SK-N-SH (cell line): ENCODE measurements at regions not wholly inside any gene's neighbourhood (a gene's known extent, or its start where the extent isn't known, plus 50 kb on each side); places are given as distances from the start of the nearest gene placed in this dataset.

Experiments
- EP300 ChIP-seq, 2 experiments: IDR thresholded peaks; 2 replicates each; pipeline versions ENCODE4 v1.4.0 to v1.6.1; 2012; ENCODE audit warnings: borderline replicate concordance in 1 of 2, low read depth in 1 of 2, low read length in 1 of 2
- GABPA ChIP-seq: IDR thresholded peaks from 2 replicates; pipeline ENCODE4 v1.4.0; 2012; ENCODE audit warnings: low read depth, mild to moderate bottlenecking
- JUND ChIP-seq: IDR thresholded peaks from 2 replicates; pipeline ENCODE4 v1.4.0; 2012
- MAX ChIP-seq: IDR thresholded peaks from 2 replicates; pipeline ENCODE4 v1.4.0; 2012; ENCODE audit warnings: low read depth
- NFIC ChIP-seq: IDR thresholded peaks from 2 replicates; pipeline ENCODE4 v1.4.0; 2012; ENCODE audit warnings: borderline replicate concordance
- POLR2AphosphoS5 ChIP-seq: IDR thresholded peaks from 2 replicates; pipeline ENCODE4 v1.6.1; 2012; ENCODE audit warnings: low read depth, low read length
- RAD21 ChIP-seq: IDR thresholded peaks from 2 replicates; pipeline ENCODE4 v1.6.1; 2012; ENCODE audit warnings: mild to moderate bottlenecking, low read length
- RFX5 ChIP-seq: IDR thresholded peaks from 2 replicates; pipeline ENCODE4 v1.6.1; 2012; ENCODE audit warnings: mild to moderate bottlenecking, improper control_type of control experiment, low read length
- SMC3 ChIP-seq: IDR thresholded peaks from 2 replicates; pipeline ENCODE4 v1.6.1; 2012; ENCODE audit warnings: low read depth, low read length, improper control_type of control experiment
- TEAD4 ChIP-seq: IDR thresholded peaks from 2 replicates; pipeline ENCODE4 v1.4.0; 2012; ENCODE audit warnings: mild to moderate bottlenecking, borderline replicate concordance; ENCODE audit not compliant: insufficient read depth
- YY1 ChIP-seq: IDR thresholded peaks from 2 replicates; pipeline ENCODE4 v1.4.0; 2012; ENCODE audit warnings: low read depth, mild to moderate bottlenecking
- TF ChIP-seq, protein P1 (sequence below): fragments of 200-600 bp; sonication (generic); IDR thresholded peaks from 2 replicates; pipeline ENCODE4 v1.6.1; 2017; ENCODE audit warnings: antibody characterized with exemption, mild to moderate bottlenecking, moderate library complexity
- TF ChIP-seq, protein P2 (sequence below): IDR thresholded peaks from 2 replicates; pipeline ENCODE4 v1.4.0; 2012; ENCODE audit warnings: low read depth, borderline replicate concordance
- TF ChIP-seq, protein P3 (sequence below): IDR thresholded peaks from 2 replicates; pipeline ENCODE4 v1.6.1; 2012; ENCODE audit warnings: mild to moderate bottlenecking, low read depth, low read length, moderate library complexity

- TF ChIP-seq, protein P1, sequence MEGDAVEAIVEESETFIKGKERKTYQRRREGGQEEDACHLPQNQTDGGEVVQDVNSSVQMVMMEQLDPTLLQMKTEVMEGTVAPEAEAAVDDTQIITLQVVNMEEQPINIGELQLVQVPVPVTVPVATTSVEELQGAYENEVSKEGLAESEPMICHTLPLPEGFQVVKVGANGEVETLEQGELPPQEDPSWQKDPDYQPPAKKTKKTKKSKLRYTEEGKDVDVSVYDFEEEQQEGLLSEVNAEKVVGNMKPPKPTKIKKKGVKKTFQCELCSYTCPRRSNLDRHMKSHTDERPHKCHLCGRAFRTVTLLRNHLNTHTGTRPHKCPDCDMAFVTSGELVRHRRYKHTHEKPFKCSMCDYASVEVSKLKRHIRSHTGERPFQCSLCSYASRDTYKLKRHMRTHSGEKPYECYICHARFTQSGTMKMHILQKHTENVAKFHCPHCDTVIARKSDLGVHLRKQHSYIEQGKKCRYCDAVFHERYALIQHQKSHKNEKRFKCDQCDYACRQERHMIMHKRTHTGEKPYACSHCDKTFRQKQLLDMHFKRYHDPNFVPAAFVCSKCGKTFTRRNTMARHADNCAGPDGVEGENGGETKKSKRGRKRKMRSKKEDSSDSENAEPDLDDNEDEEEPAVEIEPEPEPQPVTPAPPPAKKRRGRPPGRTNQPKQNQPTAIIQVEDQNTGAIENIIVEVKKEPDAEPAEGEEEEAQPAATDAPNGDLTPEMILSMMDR: no peak
- TF ChIP-seq TEAD4 (no peak), RFX5 (no peak), POLR2AphosphoS5 (no peak), EP300 (IDR thresholded peaks at IDR 0.05; ENCODE audit: borderline replicate concordance in 1 of 2, low read depth in 1 of 2, low read length in 1 of 2) (no peak), SMC3 (no peak), GABPA (no peak), RAD21 (no peak), YY1 (no peak), JUND (no peak), MAX (no peak), NFIC (no peak)
- TF ChIP-seq, protein P2, sequence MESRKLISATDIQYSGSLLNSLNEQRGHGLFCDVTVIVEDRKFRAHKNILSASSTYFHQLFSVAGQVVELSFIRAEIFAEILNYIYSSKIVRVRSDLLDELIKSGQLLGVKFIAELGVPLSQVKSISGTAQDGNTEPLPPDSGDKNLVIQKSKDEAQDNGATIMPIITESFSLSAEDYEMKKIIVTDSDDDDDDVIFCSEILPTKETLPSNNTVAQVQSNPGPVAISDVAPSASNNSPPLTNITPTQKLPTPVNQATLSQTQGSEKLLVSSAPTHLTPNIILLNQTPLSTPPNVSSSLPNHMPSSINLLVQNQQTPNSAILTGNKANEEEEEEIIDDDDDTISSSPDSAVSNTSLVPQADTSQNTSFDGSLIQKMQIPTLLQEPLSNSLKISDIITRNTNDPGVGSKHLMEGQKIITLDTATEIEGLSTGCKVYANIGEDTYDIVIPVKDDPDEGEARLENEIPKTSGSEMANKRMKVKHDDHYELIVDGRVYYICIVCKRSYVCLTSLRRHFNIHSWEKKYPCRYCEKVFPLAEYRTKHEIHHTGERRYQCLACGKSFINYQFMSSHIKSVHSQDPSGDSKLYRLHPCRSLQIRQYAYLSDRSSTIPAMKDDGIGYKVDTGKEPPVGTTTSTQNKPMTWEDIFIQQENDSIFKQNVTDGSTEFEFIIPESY: no peak
- TF ChIP-seq, protein P3, sequence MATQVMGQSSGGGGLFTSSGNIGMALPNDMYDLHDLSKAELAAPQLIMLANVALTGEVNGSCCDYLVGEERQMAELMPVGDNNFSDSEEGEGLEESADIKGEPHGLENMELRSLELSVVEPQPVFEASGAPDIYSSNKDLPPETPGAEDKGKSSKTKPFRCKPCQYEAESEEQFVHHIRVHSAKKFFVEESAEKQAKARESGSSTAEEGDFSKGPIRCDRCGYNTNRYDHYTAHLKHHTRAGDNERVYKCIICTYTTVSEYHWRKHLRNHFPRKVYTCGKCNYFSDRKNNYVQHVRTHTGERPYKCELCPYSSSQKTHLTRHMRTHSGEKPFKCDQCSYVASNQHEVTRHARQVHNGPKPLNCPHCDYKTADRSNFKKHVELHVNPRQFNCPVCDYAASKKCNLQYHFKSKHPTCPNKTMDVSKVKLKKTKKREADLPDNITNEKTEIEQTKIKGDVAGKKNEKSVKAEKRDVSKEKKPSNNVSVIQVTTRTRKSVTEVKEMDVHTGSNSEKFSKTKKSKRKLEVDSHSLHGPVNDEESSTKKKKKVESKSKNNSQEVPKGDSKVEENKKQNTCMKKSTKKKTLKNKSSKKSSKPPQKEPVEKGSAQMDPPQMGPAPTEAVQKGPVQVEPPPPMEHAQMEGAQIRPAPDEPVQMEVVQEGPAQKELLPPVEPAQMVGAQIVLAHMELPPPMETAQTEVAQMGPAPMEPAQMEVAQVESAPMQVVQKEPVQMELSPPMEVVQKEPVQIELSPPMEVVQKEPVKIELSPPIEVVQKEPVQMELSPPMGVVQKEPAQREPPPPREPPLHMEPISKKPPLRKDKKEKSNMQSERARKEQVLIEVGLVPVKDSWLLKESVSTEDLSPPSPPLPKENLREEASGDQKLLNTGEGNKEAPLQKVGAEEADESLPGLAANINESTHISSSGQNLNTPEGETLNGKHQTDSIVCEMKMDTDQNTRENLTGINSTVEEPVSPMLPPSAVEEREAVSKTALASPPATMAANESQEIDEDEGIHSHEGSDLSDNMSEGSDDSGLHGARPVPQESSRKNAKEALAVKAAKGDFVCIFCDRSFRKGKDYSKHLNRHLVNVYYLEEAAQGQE: no peak
Measured at GRCh38 chr12:87039536-87039935, 783.3 kb upstream of the MGAT4C start.
